Vagina (tissue), 2 donors: ENCODE measurements at regions not wholly inside any gene's neighbourhood (a gene's known extent, or its start where the extent isn't known, plus 50 kb on each side); places are given as distances from the start of the nearest gene placed in this dataset.

ENCODE experiments used
- CTCF ChIP-seq, 3 experiments: fragments of 450-650 bp in 2 of 3; fragments of 200-600 bp in 1 of 3; sonication (generic) in 1 of 3; IDR thresholded peaks; one replicate each; pipeline ENCODE4 v1.5.1; 2017 to 2019; ENCODE audit warnings: antibody characterized with exemption in 3 of 3, mild to moderate bottlenecking in 2 of 3, moderate library complexity in 2 of 3
- POLR2A ChIP-seq, 2 donors: fragments of 450-650 bp; IDR thresholded peaks; one replicate each; pipeline ENCODE4 v1.6.1; 2017; ENCODE audit warnings: antibody characterized with exemption in 2 of 2, mild to moderate bottlenecking in 2 of 2, moderate library complexity in 2 of 2
- POLR2AphosphoS5 ChIP-seq, 2 donors: sonication (generic); formaldehyde crosslinking; IDR thresholded peaks; one replicate each; pipeline ENCODE4 v1.9.0; 2017; ENCODE audit warnings: antibody characterized with exemption in 2 of 2, mild to moderate bottlenecking in 2 of 2, low read depth in 1 of 2; ENCODE audit not compliant: insufficient read depth in 1 of 2

GRCh38 chr14:71701990-71702389 lies 230.2 kb upstream of the RGS6 start:
- TF ChIP-seq CTCF (IDR thresholded peaks at IDR 0.05) (no peak), POLR2A (IDR thresholded peaks at IDR 0.05) (no peak), POLR2AphosphoS5 (IDR thresholded peaks at IDR 0.05; ENCODE audit: insufficient read depth in 1 of 2, low read depth in 1 of 2) (no peak)
